Thyroid gland (tissue), 4 donors: ENCODE measurements at regions not wholly inside any gene's neighbourhood (a gene's known extent, or its start where the extent isn't known, plus 50 kb on each side); places are given as distances from the start of the nearest gene placed in this dataset.

ENCODE experiments used
- DNase-seq, 2 donors: peaks; one replicate each; pipeline ENCODE4 v3.0.0-alpha.2; 2019
- H3K27ac ChIP-seq, 3 donors: fragments of 200-600 bp; sonication (generic); 1 replicate in 2 of 3; 2 replicates in 1 of 3; pipeline ENCODE4 v1.5.1; 2016 to 2019; ENCODE audit warnings: mild to moderate bottlenecking in 1 of 3, moderate library complexity in 1 of 3
- H3K27me3 ChIP-seq: fragments of 200-600 bp; sonication (generic); one replicate; pipeline ENCODE4 v1.5.1; 2019
- H3K36me3 ChIP-seq, 2 donors: fragments of 200-600 bp; sonication (generic); one replicate each; pipeline ENCODE4 v1.5.1; 2016 to 2019
- H3K4me1 ChIP-seq, 2 donors: fragments of 200-600 bp; sonication (generic); one replicate each; pipeline ENCODE4 v1.5.1; 2017 to 2019
- H3K4me3 ChIP-seq, 3 donors: fragments of 200-600 bp; sonication (generic); replicated peaks in 1 of 3; 1 replicate in 2 of 3; 2 replicates in 1 of 3; pipeline ENCODE4 v1.5.1; 2016; ENCODE audit warnings: mild to moderate bottlenecking in 1 of 3
- H3K9me3 ChIP-seq: fragments of 200-600 bp; sonication (generic); one replicate; pipeline ENCODE4 v1.5.1; 2017
- CTCF ChIP-seq, 6 experiments: fragments of 200-600 bp in 3 of 6; fragments of 450-650 bp in 3 of 6; sonication (generic) in 3 of 6; IDR thresholded peaks; one replicate each; pipeline ENCODE4 v1.5.1; 2016 to 2019; ENCODE audit warnings: antibody characterized with exemption in 6 of 6, mild to moderate bottlenecking in 2 of 6, inconsistent platforms in 1 of 6, moderate library complexity in 1 of 6
- POLR2A ChIP-seq, 2 donors: fragments of 450-650 bp; IDR thresholded peaks; one replicate each; pipeline ENCODE4 v1.6.1; 2017; ENCODE audit warnings: antibody characterized with exemption in 2 of 2, mild to moderate bottlenecking in 2 of 2, moderate library complexity in 1 of 2
- WGBS, 2 donors: methylation state at CpG; one replicate each; pipeline ENCODE4 v1.1.5; 2017; 5-methylcytosine and 5-hydroxymethylcytosine counted together
- intact Hi-C: fragments of 100-400 bp; cut with DNase I; formaldehyde crosslinking; loops from one replicate; pipeline ENCODE4 v1.15.1; 2023

- Histone ChIP-seq H3K4me3 (no peak overlapping the region), H3K36me3 (no peaks in the 10 kb centered on the region), H3K27me3 (no peaks in the 10 kb centered on the region), H3K9me3 (no peaks in the 10 kb centered on the region), H3K27ac (peak overlapping the region in 1 of 3 donors; percentile 31), H3K4me1 (peaks cover 11 to 16% of the 10 kb centered on the region in 2 donors)
- 90 to 91% methylated on average over 4 of the region's 4 CpGs for whole genome bisulfite sequencing, 2 donors
- intact Hi-C loops = no loop called here
- DNase-seq = no peak
- TF ChIP-seq CTCF (IDR thresholded peaks at IDR 0.05) (no peak), POLR2A (IDR thresholded peaks at IDR 0.05) (no peak)
Observed at GRCh38 chr11:130549393-130549999, 101.1 kb downstream of the ADAMTS15 start.

GRCh38 chr11:130550150-130550549 is 101.7 kb downstream of the ADAMTS15 start:
- intact Hi-C loops = no loop called here
- no peak overlapping the region for H3K27ac ChIP-seq
- 87 to 94% methylated on average over 3 of the region's 3 CpGs for WGBS, 2 donors
- H3K27me3 ChIP-seq = no peaks in the 10 kb centered on the region
- no peaks in the 10 kb centered on the region for H3K9me3 ChIP-seq
- DNase-seq = no peak
- H3K36me3 ChIP-seq = no peaks in the 10 kb centered on the region
- TF ChIP-seq POLR2A (IDR thresholded peaks at IDR 0.05) (no peak), CTCF (IDR thresholded peaks at IDR 0.05) (no peak)
- H3K4me1 ChIP-seq = peaks cover 11 to 16% of the 10 kb centered on the region in 2 donors
- no peak overlapping the region for H3K4me3 ChIP-seq

- no peaks in the 10 kb centered on the region for H3K27me3 ChIP-seq
- H3K9me3 ChIP-seq = no peaks in the 10 kb centered on the region
- H3K4me1 ChIP-seq = peaks cover 11 to 16% of the 10 kb centered on the region in 2 donors
- intact Hi-C loops = no loop called here
- DNase-seq = no peak
- H3K36me3 ChIP-seq = no peaks in the 10 kb centered on the region
- H3K4me3 ChIP-seq = no peak overlapping the region
- TF ChIP-seq POLR2A (IDR thresholded peaks at IDR 0.05) (no peak), CTCF (IDR thresholded peaks at IDR 0.05) (no peak)
- WGBS, 2 donors = 61 to 66% methylated on average over 4 of the region's 4 CpGs
- no peak overlapping the region for H3K27ac ChIP-seq
Observed at GRCh38 chr11:130550984-130551383, 102.5 kb downstream of the ADAMTS15 start.

- TF ChIP-seq POLR2A (IDR thresholded peaks at IDR 0.05) (no peak), CTCF (IDR thresholded peaks at IDR 0.05) (no peak)
- intact Hi-C loops = no loop called here
- DNase-seq = no peak
- H3K4me1 ChIP-seq = peaks cover 11 to 16% of the 10 kb centered on the region in 2 donors
- H3K27ac ChIP-seq = no peak overlapping the region
- no peaks in the 10 kb centered on the region for H3K9me3 ChIP-seq
- H3K36me3 ChIP-seq = no peaks in the 10 kb centered on the region
- WGBS, 2 donors = 86 to 90% methylated on average over 5 of the region's 5 CpGs
- no peaks in the 10 kb centered on the region for H3K27me3 ChIP-seq
- H3K4me3 ChIP-seq = no peak overlapping the region
Observed at GRCh38 chr11:130551388-130551787, 102.9 kb downstream of the ADAMTS15 start.

- Histone ChIP-seq H3K36me3 (no peaks in the 10 kb centered on the region), H3K4me3 (no peak overlapping the region), H3K27ac (no peak overlapping the region), H3K9me3 (no peaks in the 10 kb centered on the region), H3K27me3 (no peaks in the 10 kb centered on the region), H3K4me1 (peaks cover 4 to 12% of the 10 kb centered on the region in 2 donors)
- 86 to 94% methylated on average over 1 of the region's 1 CpG for WGBS, 2 donors
- intact Hi-C loops = no loop called here
- DNase-seq = no peak
- no peak for TF ChIP-seq POLR2A (IDR thresholded peaks at IDR 0.05)
- no peak for TF ChIP-seq CTCF (IDR thresholded peaks at IDR 0.05)
Observed at GRCh38 chr11:130553306-130553705, 104.9 kb downstream of the ADAMTS15 start.
